HCT116 (cell line): ENCODE measurements at regions not wholly inside any gene's neighbourhood (a gene's known extent, or its start where the extent isn't known, plus 50 kb on each side); places are given as distances from the start of the nearest gene placed in this dataset.

Source experiments
- ATAC-seq: fragments of 200-7000 bp; cut with Tn5 transposase; 2 replicates; pipeline ENCODE4 v1.9.1; 2020; ENCODE audit warnings: mild to moderate bottlenecking, moderate library complexity
- BruUV-seq: library from RNA; stranded (reverse); fragments of 400-500 nt; replicated peaks from 2 replicates; lab custom pipeline; 2021; lab: Mats Ljungman, UMichigan
- CTCF ChIA-PET: fragments of 300-600 bp; sonication (Branson Sonifier 250); formaldehyde crosslinking; loops from one replicate; lab custom pipeline; 2021; ENCODE audit warnings: antibody characterized with exemption; lab: Charles Lee
- POLR2A ChIA-PET: fragments of 300-600, 350-600 bp; sonication (Branson Sonifier 250); formaldehyde crosslinking; loops from one replicate; lab custom pipeline; 2021; ENCODE audit warnings: antibody characterized with exemption; lab: Charles Lee
- RAD21 ChIA-PET, 2 experiments: fragments of 300-600 bp; sonication (Branson Sonifier 250); formaldehyde crosslinking; loops; one replicate each; lab custom pipeline; 2023; ENCODE audit warnings: low total read pairs in 2 of 2; ENCODE audit not compliant: uncharacterized antibody in 2 of 2, unreplicated experiment in 2 of 2, low non-redundant PET in 1 of 2; lab: Charles Lee
- DNase-seq: peaks from one replicate; pipeline ENCODE4 v3.0.0-alpha.2; 2010; ENCODE audit warnings: low read depth, low spot score
- H2AFZ ChIP-seq: fragments of 200-600 bp; shearing (Covaris generic), sonication (generic); 2 replicates; pipeline ENCODE4 v1.6.1; 2017; ENCODE audit warnings: low read depth, mixed run types, mixed read lengths, antibody characterized with exemption, low read length; ENCODE audit not compliant: poor library complexity, severe bottlenecking
- H3K27ac ChIP-seq: 2 replicates; pipeline ENCODE4 v1.5.1; 2012; ENCODE audit warnings: low read depth, low read length
- H3K27me3 ChIP-seq: fragments of 200-600 bp; sonication (generic); 2 replicates; pipeline ENCODE4 v1.6.1; 2016; ENCODE audit warnings: mixed run types, low read length, mixed read lengths; ENCODE audit not compliant: insufficient read depth
- H3K36me3 ChIP-seq, 2 experiments: fragments of 200-500 bp in 1 of 2; fragments of 200-600 bp in 1 of 2; sonication (Bioruptor generic) in 1 of 2; sonication (generic) in 1 of 2; 2 replicates each; pipeline versions ENCODE4 v1.5.1 to v1.6.1; 2014 to 2016; ENCODE audit warnings: low read length in 2 of 2, inconsistent platforms in 1 of 2, mixed read lengths in 1 of 2, mixed run types in 1 of 2; ENCODE audit not compliant: insufficient read depth in 2 of 2, control insufficient read depth in 1 of 2
- H3K4me1 ChIP-seq, 2 experiments: fragments of 200-600 bp in 1 of 2; sonication (generic) in 1 of 2; 2 replicates each; pipeline versions ENCODE4 v1.5.1 to v1.6.1; 2012 to 2017; ENCODE audit warnings: low read length in 2 of 2, inconsistent platforms in 1 of 2, mild to moderate bottlenecking in 1 of 2, mixed read lengths in 1 of 2, mixed run types in 1 of 2, moderate library complexity in 1 of 2; ENCODE audit not compliant: insufficient read depth in 2 of 2, control insufficient read depth in 1 of 2
- H3K4me2 ChIP-seq: fragments of 200-600 bp; sonication (generic); 2 replicates; pipeline ENCODE4 v1.6.1; 2017; ENCODE audit warnings: mixed run types, low read length, mixed read lengths
- H3K4me3 ChIP-seq, 2 experiments: fragments of 200-600 bp in 1 of 2; sonication (generic) in 1 of 2; replicated peaks in 1 of 2; 2 replicates each; pipeline ENCODE4 v1.5.1; 2011 to 2016; ENCODE audit warnings: low read length in 2 of 2, control low read depth in 1 of 2, low read depth in 1 of 2, mild to moderate bottlenecking in 1 of 2, mixed read lengths in 1 of 2, mixed run types in 1 of 2
- H3K79me2 ChIP-seq: fragments of 200-600 bp; sonication (generic); 2 replicates; pipeline ENCODE4 v1.6.1; 2017; ENCODE audit warnings: mild to moderate bottlenecking, mixed run types, low read length, moderate library complexity, mixed read lengths; ENCODE audit not compliant: insufficient read depth
- H3K9ac ChIP-seq: fragments of 200-600 bp; sonication (generic); 2 replicates; pipeline ENCODE4 v1.6.1; 2016; ENCODE audit warnings: low read length, mixed read lengths
- H3K9me2 ChIP-seq: fragments of 200-600 bp; sonication (generic), shearing (Covaris generic); 2 replicates; pipeline ENCODE4 v1.6.1; 2017; ENCODE audit warnings: mixed run types, mild to moderate bottlenecking, moderate library complexity; ENCODE audit not compliant: insufficient read depth
- H3K9me3 ChIP-seq, 2 experiments: fragments of 200-500 bp in 1 of 2; fragments of 200-600 bp in 1 of 2; sonication (Bioruptor generic) in 1 of 2; sonication (generic) in 1 of 2; 2 replicates each; pipeline ENCODE4 v1.6.1; 2014 to 2017; ENCODE audit warnings: low read length in 2 of 2, mixed read lengths in 2 of 2, inconsistent platforms in 1 of 2, low read depth in 1 of 2, mild to moderate bottlenecking in 1 of 2, mixed run types in 1 of 2, moderate library complexity in 1 of 2; ENCODE audit not compliant: control insufficient read depth in 1 of 2, insufficient read depth in 1 of 2
- H4K20me1 ChIP-seq: fragments of 200-600 bp; sonication (generic), shearing (Covaris generic); 2 replicates; pipeline ENCODE4 v1.6.1; 2017; ENCODE audit warnings: mixed run types, mild to moderate bottlenecking, moderate library complexity; ENCODE audit not compliant: insufficient read depth
- ATF3 ChIP-seq: IDR thresholded peaks from 2 replicates; pipeline ENCODE4 v1.6.1; 2012
- CBX3 ChIP-seq: IDR thresholded peaks from 2 replicates; pipeline ENCODE4 v1.6.1; 2012; ENCODE audit warnings: low read depth
- CEBPB ChIP-seq: IDR thresholded peaks from 2 replicates; pipeline ENCODE4 v1.6.1; 2012; ENCODE audit warnings: low read depth
- EGR1 ChIP-seq: IDR thresholded peaks from 2 replicates; pipeline ENCODE4 v1.6.1; 2012; ENCODE audit warnings: low read depth
- ELF1 ChIP-seq: IDR thresholded peaks from 2 replicates; pipeline ENCODE4 v1.6.1; 2012; ENCODE audit warnings: low read depth, borderline replicate concordance
- EZH2 ChIP-seq: fragments of 200-600 bp; sonication (generic); IDR thresholded peaks from 2 replicates; pipeline ENCODE4 v1.6.1; 2017; ENCODE audit warnings: antibody characterized with exemption, mixed run types
- EZH2phosphoT487 ChIP-seq: fragments of 200-600 bp; IDR thresholded peaks from 2 replicates; pipeline ENCODE4 v1.6.1; 2018; ENCODE audit warnings: antibody characterized with exemption, borderline replicate concordance
- JUND ChIP-seq: IDR thresholded peaks from 2 replicates; pipeline ENCODE4 v1.6.1; 2012
- POLR2A ChIP-seq: IDR thresholded peaks from 2 replicates; pipeline ENCODE4 v1.7.0; 2011; ENCODE audit warnings: borderline replicate concordance; ENCODE audit not compliant: insufficient read depth, insufficient read length; ENCODE audit errors: extremely low read depth
- POLR2AphosphoS5 ChIP-seq: IDR thresholded peaks from 2 replicates; pipeline ENCODE4 v1.6.1; 2011; ENCODE audit warnings: mild to moderate bottlenecking, low read depth, low read length, moderate library complexity
- RAD21 ChIP-seq: IDR thresholded peaks from 2 replicates; pipeline ENCODE4 v1.6.1; 2012; ENCODE audit warnings: low read depth, mild to moderate bottlenecking
- REST ChIP-seq: IDR thresholded peaks from 2 replicates; pipeline ENCODE4 v1.6.1; 2012; ENCODE audit warnings: low read depth
- SP1 ChIP-seq: IDR thresholded peaks from 2 replicates; pipeline ENCODE4 v1.6.1; 2012; ENCODE audit warnings: low read depth
- TCF7L2 ChIP-seq: IDR thresholded peaks from 2 replicates; pipeline ENCODE4 v1.7.0; 2011; ENCODE audit warnings: borderline replicate concordance, inconsistent platforms; ENCODE audit not compliant: insufficient read depth, insufficient read length; ENCODE audit errors: extremely low read depth
- YY1 ChIP-seq: IDR thresholded peaks from 2 replicates; pipeline ENCODE4 v1.6.1; 2011; ENCODE audit warnings: low read length, low read depth, moderate library complexity, mild to moderate bottlenecking; ENCODE audit not compliant: insufficient replicate concordance; ENCODE audit errors: extremely low read depth
- ZBTB33 ChIP-seq: IDR thresholded peaks from 2 replicates; pipeline ENCODE4 v1.6.1; 2011; ENCODE audit warnings: mild to moderate bottlenecking, low read length, moderate library complexity; ENCODE audit not compliant: insufficient replicate concordance; ENCODE audit errors: extremely low read depth
- ZNF274 ChIP-seq: fragments of 200-500 bp; sonication (Bioruptor generic); IDR thresholded peaks from 2 replicates; pipeline ENCODE4 v1.6.1; 2014; ENCODE audit warnings: mild to moderate bottlenecking, low read depth, low read length, inconsistent platforms
- intact Hi-C: fragments of 100-400 bp; cut with micrococcal nuclease; formaldehyde crosslinking; loops from 2 replicates; pipeline ENCODE4 v1.10.0; 2022

- TF ChIP-seq REST = no peak
These were observed 218.6 kb upstream of the PLXNA2 start (continued) for GRCh38 chr1:208462761-208463160.

- ChIA-PET POLR2A (interaction anchor here (0.7 kb wide), 1 partner anchor 12 kb away, joined by 3 read pairs; no protein-coding TSS in a partner anchor), RAD21 (no interaction called here), CTCF (no interaction called here)
- no peak for DNase-seq
- no peak for ATAC-seq
- Histone ChIP-seq H3K36me3 (no peaks in the 10 kb centered on the region), H3K9me3 (no peaks in the 10 kb centered on the region), H3K27ac (no peak overlapping the region), H3K4me3 (no peak overlapping the region), H3K4me1 (no peaks in the 10 kb centered on the region), H3K27me3 (peaks cover 12% of the 10 kb centered on the region; the same call in 1 of the 2 replicates), H3K79me2 (no peaks in the 10 kb centered on the region), H2AFZ (no peak overlapping the region), H3K9ac (no peak overlapping the region), H3K9me2 (no peaks in the 10 kb centered on the region), H4K20me1 (no peaks in the 10 kb centered on the region), H3K4me2 (no peak overlapping the region)
- BruUV-seq = no TSS peak
- intact Hi-C loops = no loop called here
- TF ChIP-seq JUND (no peak), TCF7L2 (no peak), POLR2AphosphoS5 (no peak), YY1 (no peak), EZH2 (no peak), EGR1 (no peak), RAD21 (no peak), ZNF274 (no peak), CEBPB (no peak), ATF3 (no peak), CBX3 (no peak), SP1 (no peak), REST (no peak), ELF1 (no peak), EZH2phosphoT487 (no peak), POLR2A (no peak), ZBTB33 (no peak)
These were observed 221.1 kb upstream of the PLXNA2 start for GRCh38 chr1:208465266-208465665.
